ENCODE measurements at regions not wholly inside any gene's neighbourhood (a gene's known extent, or its start where the extent isn't known, plus 50 kb on each side); places are given as distances from the start of the nearest gene placed in this dataset.

- no peak overlapping the region for H3K27ac ChIP-seq (ENCODE audit: low read depth in 1 of 2, low read length in 2 of 2)
- Mint-ChIP-seq H3K27ac (no peak overlapping the region), H3K4me1 (ENCODE audit: low read depth) (no peaks in the 10 kb centered on the region), H3K36me3 (ENCODE audit: low read depth) (no peaks in the 10 kb centered on the region), H3K9me3 (peaks cover 7% of the 10 kb centered on the region), H3K27me3 (no peaks in the 10 kb centered on the region), H3K4me3 (no peak overlapping the region)
- H3K9me3 ChIP-seq (ENCODE audit: control insufficient read depth in 1 of 2, insufficient read depth in 1 of 2, low read length in 2 of 2): peaks cover 0 to 5% of the 10 kb centered on the region in 2 experiments
- DNase-seq (no peak), ATAC-seq (ENCODE audit: poor library complexity) (no peak)
- H3K27me3 ChIP-seq (ENCODE audit: control insufficient read depth in 1 of 2, insufficient read depth in 2 of 2, low read length in 2 of 2): no peaks in the 10 kb centered on the region
- no peak for TF ChIP-seq CTCF (IDR thresholded peaks at IDR 0.05)
- no peaks in the 10 kb centered on the region for H3K36me3 ChIP-seq (ENCODE audit: insufficient read depth, low read length)
- H3K4me1 ChIP-seq (ENCODE audit: insufficient read depth, low read length): no peaks in the 10 kb centered on the region
- ChIA-PET CTCF (no interaction called here), POLR2A (no interaction called here)
- intact Hi-C loops (cut with DNase I, micrococcal nuclease): no loop called here
- no peak overlapping the region for H3K4me3 ChIP-seq (ENCODE audit: low read length)
Observed at GRCh38 chr2:104616856-104617255, 237.1 kb upstream of the POU3F3 start.

- TF ChIP-seq CTCF (IDR thresholded peaks at IDR 0.05): no peak
- no peak overlapping the region for H3K4me3 ChIP-seq (ENCODE audit: low read length)
- no peaks in the 10 kb centered on the region for H3K36me3 ChIP-seq (ENCODE audit: insufficient read depth, low read length)
- no peak for ATAC-seq (ENCODE audit: poor library complexity)
- H3K27ac ChIP-seq (ENCODE audit: low read depth in 1 of 2, low read length in 2 of 2): no peak overlapping the region
- CTCF ChIA-PET: no interaction called here
- Mint-ChIP-seq H3K27ac (no peak overlapping the region), H3K27me3 (no peaks in the 10 kb centered on the region), H3K9me3 (peaks cover 8% of the 10 kb centered on the region), H3K4me3 (no peak overlapping the region), H3K36me3 (ENCODE audit: low read depth) (no peaks in the 10 kb centered on the region), H3K4me1 (ENCODE audit: low read depth) (no peaks in the 10 kb centered on the region)
- H3K9me3 ChIP-seq (ENCODE audit: control insufficient read depth in 1 of 2, insufficient read depth in 1 of 2, low read length in 2 of 2): peaks cover 0 to 5% of the 10 kb centered on the region in 2 experiments
- DNase-seq: peak in 2 of 14 experiments; percentile 5 to 10
- POLR2A ChIA-PET: no interaction called here
- no peaks in the 10 kb centered on the region for H3K27me3 ChIP-seq (ENCODE audit: control insufficient read depth in 1 of 2, insufficient read depth in 2 of 2, low read length in 2 of 2)
- H3K4me1 ChIP-seq (ENCODE audit: insufficient read depth, low read length): no peaks in the 10 kb centered on the region
- intact Hi-C loops (cut with DNase I, micrococcal nuclease): no loop called here
Observed at GRCh38 chr2:104620801-104621200, 233.1 kb upstream of the POU3F3 start.

- no peak overlapping the region for H3K4me3 ChIP-seq (ENCODE audit: low read length)
- no peaks in the 10 kb centered on the region for H3K9me3 ChIP-seq (ENCODE audit: control insufficient read depth in 1 of 2, insufficient read depth in 1 of 2, low read length in 2 of 2)
- no peak overlapping the region for H3K27ac ChIP-seq (ENCODE audit: low read depth in 1 of 2, low read length in 2 of 2)
- H3K27ac Mint-ChIP-seq: no peak overlapping the region
- no peaks in the 10 kb centered on the region for H3K36me3 Mint-ChIP-seq (ENCODE audit: low read depth)
- no peaks in the 10 kb centered on the region for H3K27me3 Mint-ChIP-seq
- no peaks in the 10 kb centered on the region for H3K4me1 Mint-ChIP-seq (ENCODE audit: low read depth)
- intact Hi-C loops (cut with DNase I, micrococcal nuclease): no loop called here
- ChIA-PET POLR2A (no interaction called here), CTCF (no interaction called here)
- no peaks in the 10 kb centered on the region for H3K27me3 ChIP-seq (ENCODE audit: control insufficient read depth in 1 of 2, insufficient read depth in 2 of 2, low read length in 2 of 2)
- H3K4me3 Mint-ChIP-seq: no peak overlapping the region
- TF ChIP-seq CTCF (IDR thresholded peaks at IDR 0.05): no peak
- H3K36me3 ChIP-seq (ENCODE audit: insufficient read depth, low read length): no peaks in the 10 kb centered on the region
- H3K4me1 ChIP-seq (ENCODE audit: insufficient read depth, low read length): no peaks in the 10 kb centered on the region
- no peak for DNase-seq
- H3K9me3 Mint-ChIP-seq: no peaks in the 10 kb centered on the region
- ATAC-seq (ENCODE audit: poor library complexity): no peak
Observed at GRCh38 chr2:104635608-104636007, 218.3 kb upstream of the POU3F3 start.
